HL-60 (cell line): ENCODE measurements at regions not wholly inside any gene's neighbourhood (a gene's known extent, or its start where the extent isn't known, plus 50 kb on each side); places are given as distances from the start of the nearest gene placed in this dataset.

ENCODE experiments used
- GABPA ChIP-seq: IDR thresholded peaks from 2 replicates; pipeline ENCODE4 v1.6.1; 2012; ENCODE audit warnings: low read depth
- POLR2AphosphoS5 ChIP-seq: IDR thresholded peaks from 2 replicates; pipeline ENCODE4 v1.6.1; 2012; ENCODE audit warnings: low read depth
- SPI1 ChIP-seq: IDR thresholded peaks from 2 replicates; pipeline ENCODE4 v1.6.1; 2012; ENCODE audit warnings: low read depth, mild to moderate bottlenecking, borderline replicate concordance
- TF ChIP-seq, protein P1 (sequence below): IDR thresholded peaks from one replicate; pipeline ENCODE4 v1.5.1; 2011; ENCODE audit warnings: low read length, control low read depth, inconsistent platforms; ENCODE audit not compliant: insufficient read depth
- TF ChIP-seq, protein P2 (sequence below): IDR thresholded peaks from 2 replicates; pipeline ENCODE4 v1.6.1; 2012; ENCODE audit warnings: low read depth; ENCODE audit not compliant: insufficient replicate concordance

DNA sequence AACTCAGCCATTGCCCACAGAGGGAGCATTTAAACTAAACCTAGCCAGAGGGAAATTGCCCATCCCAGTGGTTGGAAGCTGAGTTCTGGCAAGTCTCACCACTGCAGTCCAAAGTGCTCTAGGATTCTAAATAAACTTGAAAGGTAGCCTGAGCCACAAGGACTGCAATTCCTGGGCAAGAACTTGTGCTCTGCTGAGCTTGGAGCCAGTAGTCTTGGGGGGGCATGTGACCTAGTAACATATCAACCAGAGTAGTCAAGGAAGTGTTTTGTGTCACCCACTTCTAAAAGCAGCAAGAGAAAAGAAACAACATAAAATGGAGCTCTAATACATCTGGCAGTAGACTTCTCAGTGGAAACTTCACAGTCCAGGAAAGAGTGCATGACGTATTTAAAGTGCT lies 167.0 kb downstream of the PTH2R start:
- TF ChIP-seq, protein P1, sequence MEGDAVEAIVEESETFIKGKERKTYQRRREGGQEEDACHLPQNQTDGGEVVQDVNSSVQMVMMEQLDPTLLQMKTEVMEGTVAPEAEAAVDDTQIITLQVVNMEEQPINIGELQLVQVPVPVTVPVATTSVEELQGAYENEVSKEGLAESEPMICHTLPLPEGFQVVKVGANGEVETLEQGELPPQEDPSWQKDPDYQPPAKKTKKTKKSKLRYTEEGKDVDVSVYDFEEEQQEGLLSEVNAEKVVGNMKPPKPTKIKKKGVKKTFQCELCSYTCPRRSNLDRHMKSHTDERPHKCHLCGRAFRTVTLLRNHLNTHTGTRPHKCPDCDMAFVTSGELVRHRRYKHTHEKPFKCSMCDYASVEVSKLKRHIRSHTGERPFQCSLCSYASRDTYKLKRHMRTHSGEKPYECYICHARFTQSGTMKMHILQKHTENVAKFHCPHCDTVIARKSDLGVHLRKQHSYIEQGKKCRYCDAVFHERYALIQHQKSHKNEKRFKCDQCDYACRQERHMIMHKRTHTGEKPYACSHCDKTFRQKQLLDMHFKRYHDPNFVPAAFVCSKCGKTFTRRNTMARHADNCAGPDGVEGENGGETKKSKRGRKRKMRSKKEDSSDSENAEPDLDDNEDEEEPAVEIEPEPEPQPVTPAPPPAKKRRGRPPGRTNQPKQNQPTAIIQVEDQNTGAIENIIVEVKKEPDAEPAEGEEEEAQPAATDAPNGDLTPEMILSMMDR: no peak
- TF ChIP-seq GABPA (no peak), POLR2AphosphoS5 (no peak), SPI1 (no peak)
- TF ChIP-seq, protein P2, sequence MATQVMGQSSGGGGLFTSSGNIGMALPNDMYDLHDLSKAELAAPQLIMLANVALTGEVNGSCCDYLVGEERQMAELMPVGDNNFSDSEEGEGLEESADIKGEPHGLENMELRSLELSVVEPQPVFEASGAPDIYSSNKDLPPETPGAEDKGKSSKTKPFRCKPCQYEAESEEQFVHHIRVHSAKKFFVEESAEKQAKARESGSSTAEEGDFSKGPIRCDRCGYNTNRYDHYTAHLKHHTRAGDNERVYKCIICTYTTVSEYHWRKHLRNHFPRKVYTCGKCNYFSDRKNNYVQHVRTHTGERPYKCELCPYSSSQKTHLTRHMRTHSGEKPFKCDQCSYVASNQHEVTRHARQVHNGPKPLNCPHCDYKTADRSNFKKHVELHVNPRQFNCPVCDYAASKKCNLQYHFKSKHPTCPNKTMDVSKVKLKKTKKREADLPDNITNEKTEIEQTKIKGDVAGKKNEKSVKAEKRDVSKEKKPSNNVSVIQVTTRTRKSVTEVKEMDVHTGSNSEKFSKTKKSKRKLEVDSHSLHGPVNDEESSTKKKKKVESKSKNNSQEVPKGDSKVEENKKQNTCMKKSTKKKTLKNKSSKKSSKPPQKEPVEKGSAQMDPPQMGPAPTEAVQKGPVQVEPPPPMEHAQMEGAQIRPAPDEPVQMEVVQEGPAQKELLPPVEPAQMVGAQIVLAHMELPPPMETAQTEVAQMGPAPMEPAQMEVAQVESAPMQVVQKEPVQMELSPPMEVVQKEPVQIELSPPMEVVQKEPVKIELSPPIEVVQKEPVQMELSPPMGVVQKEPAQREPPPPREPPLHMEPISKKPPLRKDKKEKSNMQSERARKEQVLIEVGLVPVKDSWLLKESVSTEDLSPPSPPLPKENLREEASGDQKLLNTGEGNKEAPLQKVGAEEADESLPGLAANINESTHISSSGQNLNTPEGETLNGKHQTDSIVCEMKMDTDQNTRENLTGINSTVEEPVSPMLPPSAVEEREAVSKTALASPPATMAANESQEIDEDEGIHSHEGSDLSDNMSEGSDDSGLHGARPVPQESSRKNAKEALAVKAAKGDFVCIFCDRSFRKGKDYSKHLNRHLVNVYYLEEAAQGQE: no peak
